SU-DHL-6 (cell line): ENCODE measurements at regions not wholly inside any gene's neighbourhood (a gene's known extent, or its start where the extent isn't known, plus 50 kb on each side); places are given as distances from the start of the nearest gene placed in this dataset.

Experiments used
- H2AFZ ChIP-seq: fragments of 200-600 bp; sonication (generic); 2 replicates; pipeline ENCODE4 v1.6.1; 2014; ENCODE audit warnings: low read depth, mild to moderate bottlenecking, moderate library complexity, mixed read lengths, antibody characterized with exemption, low read length; ENCODE audit not compliant: severe bottlenecking
- H3F3A ChIP-seq: fragments of 200-600 bp; shearing (Covaris generic); 2 replicates; pipeline ENCODE4 v1.6.0; 2016; ENCODE audit warnings: antibody characterized with exemption, mild to moderate bottlenecking; ENCODE audit not compliant: insufficient read depth
- H3K27ac ChIP-seq: fragments of 200-600 bp; sonication (generic); 2 replicates; pipeline ENCODE4 v1.5.1; 2016; ENCODE audit warnings: low read depth, mild to moderate bottlenecking, low read length, moderate library complexity, mixed read lengths
- H3K27me3 ChIP-seq: fragments of 200-600 bp; sonication (generic), shearing (Covaris generic); 2 replicates; pipeline ENCODE4 v1.6.0; 2014; ENCODE audit warnings: mild to moderate bottlenecking, low read length
- H3K36me3 ChIP-seq: fragments of 200-600 bp; sonication (generic); 2 replicates; pipeline ENCODE4 v1.6.1; 2014; ENCODE audit warnings: mild to moderate bottlenecking, low read length, mixed read lengths
- H3K4me2 ChIP-seq: fragments of 300-600, 200-600 bp; shearing (Covaris generic), sonication (generic); 2 replicates; pipeline ENCODE4 v1.6.0; 2014; ENCODE audit warnings: low read length, low read depth, mild to moderate bottlenecking; ENCODE audit not compliant: poor library complexity, severe bottlenecking
- H3K4me3 ChIP-seq: fragments of 200-600 bp; sonication (generic); 2 replicates; pipeline ENCODE4 v1.5.1; 2014; ENCODE audit warnings: antibody characterized with exemption, low read length, mild to moderate bottlenecking, mixed read lengths; ENCODE audit not compliant: insufficient read depth, poor library complexity, severe bottlenecking
- H3K79me2 ChIP-seq: fragments of 200-600 bp; sonication (generic); 2 replicates; pipeline ENCODE4 v1.6.1; 2014; ENCODE audit warnings: mild to moderate bottlenecking, low read length, moderate library complexity; ENCODE audit not compliant: insufficient read depth
- H3K9ac ChIP-seq: fragments of 200-600 bp; sonication (generic); 2 replicates; pipeline ENCODE4 v1.7.0; 2014; ENCODE audit warnings: mild to moderate bottlenecking, low read length
- H3K9me2 ChIP-seq: fragments of 200-600 bp; sonication (generic); replicated peaks from 2 replicates; pipeline ENCODE4 v1.6.1; 2014; ENCODE audit warnings: low read length; ENCODE audit not compliant: insufficient read depth
- H3K9me3 ChIP-seq: fragments of 200-600 bp; sonication (generic); 2 replicates; pipeline ENCODE4 v1.6.1; 2014; ENCODE audit warnings: low read length, mixed read lengths; ENCODE audit not compliant: insufficient read depth
- H4K20me1 ChIP-seq: fragments of 200-600 bp; sonication (generic); 2 replicates; pipeline ENCODE4 v1.6.1; 2014; ENCODE audit warnings: low read depth, mild to moderate bottlenecking, antibody characterized with exemption, low read length, moderate library complexity, mixed read lengths
- EZH2phosphoT487 ChIP-seq: fragments of 200-600 bp; sonication (generic), shearing (Covaris generic); conservative IDR thresholded peaks from 2 replicates; pipeline ENCODE4 v1.6.1; 2018; ENCODE audit warnings: mild to moderate bottlenecking, antibody characterized with exemption, low read length, moderate library complexity, mixed read lengths
- TF ChIP-seq, protein P1 (sequence below): fragments of 200-600 bp; sonication (generic); IDR thresholded peaks from one replicate; pipeline ENCODE4 v1.5.1; 2017; ENCODE audit warnings: antibody characterized with exemption, mild to moderate bottlenecking, low read length, moderate library complexity; ENCODE audit not compliant: insufficient read depth, poor library complexity, severe bottlenecking

DNA sequence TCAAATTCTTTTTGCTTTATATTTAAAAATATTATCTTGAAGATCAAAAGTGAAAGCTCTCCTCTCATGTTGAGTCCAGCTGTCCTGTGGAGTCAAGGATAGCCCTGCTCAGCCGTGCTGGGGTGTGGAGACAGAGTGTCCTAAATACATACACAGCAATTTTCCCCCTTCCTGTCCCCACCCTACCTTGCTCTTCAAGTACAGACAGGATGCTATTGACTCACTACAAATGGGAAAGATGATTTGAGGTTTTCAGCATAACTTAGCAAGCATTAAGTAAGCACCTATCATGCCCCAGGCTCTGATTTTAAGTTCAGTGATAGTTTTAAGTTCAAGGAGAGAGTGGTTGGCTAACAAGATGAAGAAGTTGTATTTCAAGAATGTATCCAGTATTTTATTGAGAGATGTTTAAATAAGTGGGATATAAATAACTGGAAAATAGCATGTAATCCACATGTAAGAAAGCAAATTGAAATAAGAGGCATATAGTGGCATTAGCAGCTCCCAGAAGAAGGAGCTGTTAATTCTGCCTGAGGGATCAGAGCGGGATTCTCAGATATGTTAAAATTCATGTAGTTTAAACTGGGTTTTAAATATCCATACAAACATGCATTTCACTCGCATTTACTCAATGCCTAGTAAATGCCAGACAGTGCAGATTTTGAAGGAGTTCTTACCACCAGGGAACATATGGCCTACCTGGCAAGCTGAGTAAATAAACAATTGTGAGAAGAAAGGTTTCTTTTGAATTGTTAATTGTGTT is 183.5 kb upstream of the ANKFN1 start:
- no peaks in the 10 kb centered on the region for H3K27me3 ChIP-seq
- no peaks in the 10 kb centered on the region for H3K36me3 ChIP-seq
- H3K4me3 ChIP-seq, result no peak overlapping the region
- no peak overlapping the region for H3K27ac ChIP-seq
- H2AFZ ChIP-seq, result no peak overlapping the region
- H3K79me2 ChIP-seq, result no peaks in the 10 kb centered on the region
- no peak overlapping the region for H3K9ac ChIP-seq
- no peaks in the 10 kb centered on the region for H3F3A ChIP-seq
- H3K4me2 ChIP-seq, result no peak overlapping the region
- TF ChIP-seq, protein P1, sequence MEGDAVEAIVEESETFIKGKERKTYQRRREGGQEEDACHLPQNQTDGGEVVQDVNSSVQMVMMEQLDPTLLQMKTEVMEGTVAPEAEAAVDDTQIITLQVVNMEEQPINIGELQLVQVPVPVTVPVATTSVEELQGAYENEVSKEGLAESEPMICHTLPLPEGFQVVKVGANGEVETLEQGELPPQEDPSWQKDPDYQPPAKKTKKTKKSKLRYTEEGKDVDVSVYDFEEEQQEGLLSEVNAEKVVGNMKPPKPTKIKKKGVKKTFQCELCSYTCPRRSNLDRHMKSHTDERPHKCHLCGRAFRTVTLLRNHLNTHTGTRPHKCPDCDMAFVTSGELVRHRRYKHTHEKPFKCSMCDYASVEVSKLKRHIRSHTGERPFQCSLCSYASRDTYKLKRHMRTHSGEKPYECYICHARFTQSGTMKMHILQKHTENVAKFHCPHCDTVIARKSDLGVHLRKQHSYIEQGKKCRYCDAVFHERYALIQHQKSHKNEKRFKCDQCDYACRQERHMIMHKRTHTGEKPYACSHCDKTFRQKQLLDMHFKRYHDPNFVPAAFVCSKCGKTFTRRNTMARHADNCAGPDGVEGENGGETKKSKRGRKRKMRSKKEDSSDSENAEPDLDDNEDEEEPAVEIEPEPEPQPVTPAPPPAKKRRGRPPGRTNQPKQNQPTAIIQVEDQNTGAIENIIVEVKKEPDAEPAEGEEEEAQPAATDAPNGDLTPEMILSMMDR, result no peak
- TF ChIP-seq EZH2phosphoT487, result no peak
- no peaks in the 10 kb centered on the region for H3K9me2 ChIP-seq
- H3K9me3 ChIP-seq, result no peaks in the 10 kb centered on the region
- H4K20me1 ChIP-seq, result no peaks in the 10 kb centered on the region

DNA sequence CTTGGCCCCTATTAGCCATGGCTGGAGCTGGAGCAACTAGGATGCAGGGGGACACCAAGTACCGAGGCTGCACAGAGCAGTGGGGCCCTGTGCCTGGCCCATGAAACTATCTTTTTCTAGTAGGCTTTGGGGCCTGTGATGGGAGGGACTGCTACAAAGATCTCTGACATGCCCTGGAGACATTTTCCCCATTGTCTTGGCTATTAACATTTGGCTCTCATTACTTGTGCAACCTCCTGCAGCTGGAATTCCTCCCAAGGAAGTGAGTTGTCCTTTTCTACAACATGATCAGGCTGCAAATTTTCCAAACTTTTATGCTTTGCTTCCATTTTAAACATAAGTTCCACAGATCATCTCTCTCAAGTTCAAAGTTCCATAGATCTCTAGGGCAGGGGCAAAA is 174.7 kb upstream of the ANKFN1 start:
- no peak overlapping the region for H3K27ac ChIP-seq
- H3K4me2 ChIP-seq, result no peak overlapping the region
- TF ChIP-seq, protein P1, result no peak
- no peak for TF ChIP-seq EZH2phosphoT487
- H3K79me2 ChIP-seq, result no peaks in the 10 kb centered on the region
- no peaks in the 10 kb centered on the region for H3K27me3 ChIP-seq
- H3K9ac ChIP-seq, result no peak overlapping the region
- H4K20me1 ChIP-seq, result no peaks in the 10 kb centered on the region
- no peaks in the 10 kb centered on the region for H3K36me3 ChIP-seq
- H2AFZ ChIP-seq, result no peak overlapping the region
- H3K9me3 ChIP-seq, result no peaks in the 10 kb centered on the region
- no peak overlapping the region for H3K4me3 ChIP-seq
- no peaks in the 10 kb centered on the region for H3F3A ChIP-seq
- no peaks in the 10 kb centered on the region for H3K9me2 ChIP-seq

DNA sequence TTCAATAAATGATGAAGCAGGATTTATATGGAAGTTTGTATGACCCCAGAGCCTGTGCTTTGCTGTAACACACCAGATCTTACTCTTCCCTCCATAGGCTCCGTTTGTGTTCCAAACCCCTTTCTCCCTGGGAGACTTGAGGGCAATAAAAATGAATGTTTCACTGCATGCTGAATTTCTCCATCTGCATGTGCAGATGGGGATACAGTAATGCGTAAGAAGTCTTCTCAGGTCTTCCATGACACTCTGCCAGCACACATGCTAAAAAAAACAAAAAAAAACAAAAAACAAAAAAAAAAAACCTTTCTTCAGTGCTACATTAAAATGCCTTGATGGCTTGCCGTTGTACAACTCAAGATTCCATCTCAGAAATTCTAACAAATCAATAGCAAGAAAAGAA is 170.2 kb upstream of the ANKFN1 start:
- Histone ChIP-seq H3K36me3 (no peaks in the 10 kb centered on the region), H3K9me3 (no peaks in the 10 kb centered on the region), H3K9ac (no peak overlapping the region), H2AFZ (no peak overlapping the region), H3K79me2 (no peaks in the 10 kb centered on the region), H3K4me2 (no peak overlapping the region), H3F3A (no peaks in the 10 kb centered on the region), H3K9me2 (no peaks in the 10 kb centered on the region), H3K4me3 (no peak overlapping the region), H3K27ac (no peak overlapping the region), H3K27me3 (no peaks in the 10 kb centered on the region), H4K20me1 (no peaks in the 10 kb centered on the region)
- TF ChIP-seq, protein P1, result no peak
- no peak for TF ChIP-seq EZH2phosphoT487
